HCT116 (cell line): ENCODE measurements at regions not wholly inside any gene's neighbourhood (a gene's known extent, or its start where the extent isn't known, plus 50 kb on each side); places are given as distances from the start of the nearest gene placed in this dataset.

Experiments
- ATAC-seq: fragments of 200-7000 bp; cut with Tn5 transposase; 2 replicates; pipeline ENCODE4 v1.9.1; 2020; ENCODE audit warnings: mild to moderate bottlenecking, moderate library complexity
- BruUV-seq: library from RNA; stranded (reverse); fragments of 400-500 nt; replicated peaks from 2 replicates; lab custom pipeline; 2021; lab: Mats Ljungman, UMichigan
- CTCF ChIA-PET: fragments of 300-600 bp; sonication (Branson Sonifier 250); formaldehyde crosslinking; loops from one replicate; lab custom pipeline; 2021; ENCODE audit warnings: antibody characterized with exemption; lab: Charles Lee
- POLR2A ChIA-PET: fragments of 300-600, 350-600 bp; sonication (Branson Sonifier 250); formaldehyde crosslinking; loops from one replicate; lab custom pipeline; 2021; ENCODE audit warnings: antibody characterized with exemption; lab: Charles Lee
- RAD21 ChIA-PET, 2 experiments: fragments of 300-600 bp; sonication (Branson Sonifier 250); formaldehyde crosslinking; loops; one replicate each; lab custom pipeline; 2023; ENCODE audit warnings: low total read pairs in 2 of 2; ENCODE audit not compliant: uncharacterized antibody in 2 of 2, unreplicated experiment in 2 of 2, low non-redundant PET in 1 of 2; lab: Charles Lee
- DNase-seq: peaks from one replicate; pipeline ENCODE4 v3.0.0-alpha.2; 2010; ENCODE audit warnings: low read depth, low spot score
- H2AFZ ChIP-seq: fragments of 200-600 bp; shearing (Covaris generic), sonication (generic); 2 replicates; pipeline ENCODE4 v1.6.1; 2017; ENCODE audit warnings: low read depth, mixed run types, mixed read lengths, antibody characterized with exemption, low read length; ENCODE audit not compliant: poor library complexity, severe bottlenecking
- H3K27ac ChIP-seq: 2 replicates; pipeline ENCODE4 v1.5.1; 2012; ENCODE audit warnings: low read depth, low read length
- H3K27me3 ChIP-seq: fragments of 200-600 bp; sonication (generic); 2 replicates; pipeline ENCODE4 v1.6.1; 2016; ENCODE audit warnings: mixed run types, low read length, mixed read lengths; ENCODE audit not compliant: insufficient read depth
- H3K36me3 ChIP-seq, 2 experiments: fragments of 200-500 bp in 1 of 2; fragments of 200-600 bp in 1 of 2; sonication (Bioruptor generic) in 1 of 2; sonication (generic) in 1 of 2; 2 replicates each; pipeline versions ENCODE4 v1.5.1 to v1.6.1; 2014 to 2016; ENCODE audit warnings: low read length in 2 of 2, inconsistent platforms in 1 of 2, mixed read lengths in 1 of 2, mixed run types in 1 of 2; ENCODE audit not compliant: insufficient read depth in 2 of 2, control insufficient read depth in 1 of 2
- H3K4me1 ChIP-seq, 2 experiments: fragments of 200-600 bp in 1 of 2; sonication (generic) in 1 of 2; 2 replicates each; pipeline versions ENCODE4 v1.5.1 to v1.6.1; 2012 to 2017; ENCODE audit warnings: low read length in 2 of 2, inconsistent platforms in 1 of 2, mild to moderate bottlenecking in 1 of 2, mixed read lengths in 1 of 2, mixed run types in 1 of 2, moderate library complexity in 1 of 2; ENCODE audit not compliant: insufficient read depth in 2 of 2, control insufficient read depth in 1 of 2
- H3K4me2 ChIP-seq: fragments of 200-600 bp; sonication (generic); 2 replicates; pipeline ENCODE4 v1.6.1; 2017; ENCODE audit warnings: mixed run types, low read length, mixed read lengths
- H3K4me3 ChIP-seq, 2 experiments: fragments of 200-600 bp in 1 of 2; sonication (generic) in 1 of 2; replicated peaks in 1 of 2; 2 replicates each; pipeline ENCODE4 v1.5.1; 2011 to 2016; ENCODE audit warnings: low read length in 2 of 2, control low read depth in 1 of 2, low read depth in 1 of 2, mild to moderate bottlenecking in 1 of 2, mixed read lengths in 1 of 2, mixed run types in 1 of 2
- H3K79me2 ChIP-seq: fragments of 200-600 bp; sonication (generic); 2 replicates; pipeline ENCODE4 v1.6.1; 2017; ENCODE audit warnings: mild to moderate bottlenecking, mixed run types, low read length, moderate library complexity, mixed read lengths; ENCODE audit not compliant: insufficient read depth
- H3K9ac ChIP-seq: fragments of 200-600 bp; sonication (generic); 2 replicates; pipeline ENCODE4 v1.6.1; 2016; ENCODE audit warnings: low read length, mixed read lengths
- H3K9me2 ChIP-seq: fragments of 200-600 bp; sonication (generic), shearing (Covaris generic); 2 replicates; pipeline ENCODE4 v1.6.1; 2017; ENCODE audit warnings: mixed run types, mild to moderate bottlenecking, moderate library complexity; ENCODE audit not compliant: insufficient read depth
- H3K9me3 ChIP-seq, 2 experiments: fragments of 200-500 bp in 1 of 2; fragments of 200-600 bp in 1 of 2; sonication (Bioruptor generic) in 1 of 2; sonication (generic) in 1 of 2; 2 replicates each; pipeline ENCODE4 v1.6.1; 2014 to 2017; ENCODE audit warnings: low read length in 2 of 2, mixed read lengths in 2 of 2, inconsistent platforms in 1 of 2, low read depth in 1 of 2, mild to moderate bottlenecking in 1 of 2, mixed run types in 1 of 2, moderate library complexity in 1 of 2; ENCODE audit not compliant: control insufficient read depth in 1 of 2, insufficient read depth in 1 of 2
- H4K20me1 ChIP-seq: fragments of 200-600 bp; sonication (generic), shearing (Covaris generic); 2 replicates; pipeline ENCODE4 v1.6.1; 2017; ENCODE audit warnings: mixed run types, mild to moderate bottlenecking, moderate library complexity; ENCODE audit not compliant: insufficient read depth
- ATF3 ChIP-seq: IDR thresholded peaks from 2 replicates; pipeline ENCODE4 v1.6.1; 2012
- EZH2 ChIP-seq: fragments of 200-600 bp; sonication (generic); IDR thresholded peaks from 2 replicates; pipeline ENCODE4 v1.6.1; 2017; ENCODE audit warnings: antibody characterized with exemption, mixed run types
- EZH2phosphoT487 ChIP-seq: fragments of 200-600 bp; IDR thresholded peaks from 2 replicates; pipeline ENCODE4 v1.6.1; 2018; ENCODE audit warnings: antibody characterized with exemption, borderline replicate concordance
- FOSL1 ChIP-seq: IDR thresholded peaks from 2 replicates; pipeline ENCODE4 v1.6.1; 2012; ENCODE audit warnings: low read depth
- JUND ChIP-seq: IDR thresholded peaks from 2 replicates; pipeline ENCODE4 v1.6.1; 2012
- RAD21 ChIP-seq: IDR thresholded peaks from 2 replicates; pipeline ENCODE4 v1.6.1; 2012; ENCODE audit warnings: low read depth, mild to moderate bottlenecking
- REST ChIP-seq: IDR thresholded peaks from 2 replicates; pipeline ENCODE4 v1.6.1; 2012; ENCODE audit warnings: low read depth
- SIN3A ChIP-seq: IDR thresholded peaks from 2 replicates; pipeline ENCODE4 v1.6.1; 2012; ENCODE audit warnings: low read depth
- SRF ChIP-seq: IDR thresholded peaks from 2 replicates; pipeline ENCODE4 v1.6.1; 2012; ENCODE audit warnings: low read depth
- YY1 ChIP-seq: IDR thresholded peaks from 2 replicates; pipeline ENCODE4 v1.6.1; 2011; ENCODE audit warnings: low read length, low read depth, moderate library complexity, mild to moderate bottlenecking; ENCODE audit not compliant: insufficient replicate concordance; ENCODE audit errors: extremely low read depth
- ZBTB33 ChIP-seq: IDR thresholded peaks from 2 replicates; pipeline ENCODE4 v1.6.1; 2011; ENCODE audit warnings: mild to moderate bottlenecking, low read length, moderate library complexity; ENCODE audit not compliant: insufficient replicate concordance; ENCODE audit errors: extremely low read depth
- ZNF274 ChIP-seq: fragments of 200-500 bp; sonication (Bioruptor generic); IDR thresholded peaks from 2 replicates; pipeline ENCODE4 v1.6.1; 2014; ENCODE audit warnings: mild to moderate bottlenecking, low read depth, low read length, inconsistent platforms
- intact Hi-C: fragments of 100-400 bp; cut with micrococcal nuclease; formaldehyde crosslinking; loops from 2 replicates; pipeline ENCODE4 v1.10.0; 2022
- TF ChIP-seq, protein P1 (sequence below), 3 experiments: fragments of 200-600 bp in 1 of 3; sonication (generic) in 1 of 3; IDR thresholded peaks in 2 of 3; conservative IDR thresholded peaks in 1 of 3; 2 replicates each; pipeline ENCODE4 v1.5.1; 2012 to 2017; ENCODE audit warnings: low read depth in 2 of 3, low read length in 2 of 3, antibody characterized with exemption in 1 of 3, borderline replicate concordance in 1 of 3, control low read depth in 1 of 3, mild to moderate bottlenecking in 1 of 3, mixed read lengths in 1 of 3, mixed run types in 1 of 3, moderate library complexity in 1 of 3; ENCODE audit not compliant: insufficient read depth in 1 of 3

DNA sequence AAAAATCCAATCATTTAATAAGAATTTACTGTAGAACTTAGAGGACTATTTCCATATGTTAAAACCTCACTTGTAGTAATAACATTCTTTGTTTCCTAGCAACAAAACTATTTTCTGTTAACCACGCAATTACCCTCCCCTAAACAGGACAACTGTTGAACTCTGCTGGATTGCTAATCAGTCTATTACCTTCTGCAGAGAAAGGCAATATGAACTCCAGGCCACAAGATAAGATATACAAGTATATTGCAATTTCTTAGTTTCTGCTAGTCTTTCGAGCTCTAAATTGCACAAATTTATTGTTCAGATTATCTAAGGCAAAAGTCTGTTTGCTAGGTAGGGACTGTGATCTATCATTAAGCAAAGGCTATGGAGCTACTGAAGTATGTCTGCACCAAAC lies 920.1 kb upstream of the LRRN3 start:
- H3K27me3 ChIP-seq, result no peaks in the 10 kb centered on the region
- no peak overlapping the region for H3K9ac ChIP-seq
- H3K36me3 ChIP-seq, result no peaks in the 10 kb centered on the region
- no peaks in the 10 kb centered on the region for H3K9me2 ChIP-seq
- no peaks in the 10 kb centered on the region for H3K79me2 ChIP-seq
- H4K20me1 ChIP-seq, result no peaks in the 10 kb centered on the region
- no peaks in the 10 kb centered on the region for H3K9me3 ChIP-seq
- no peak overlapping the region for H3K4me3 ChIP-seq
- no peaks in the 10 kb centered on the region for H3K4me1 ChIP-seq
- no peak overlapping the region for H3K27ac ChIP-seq
- TF ChIP-seq EZH2phosphoT487 (no peak), ATF3 (no peak), JUND (no peak), RAD21 (no peak), REST (no peak), ZNF274 (no peak), ZBTB33 (no peak), EZH2 (no peak), YY1 (no peak), SRF (no peak), FOSL1 (no peak), SIN3A (no peak)
- TF ChIP-seq, protein P1, sequence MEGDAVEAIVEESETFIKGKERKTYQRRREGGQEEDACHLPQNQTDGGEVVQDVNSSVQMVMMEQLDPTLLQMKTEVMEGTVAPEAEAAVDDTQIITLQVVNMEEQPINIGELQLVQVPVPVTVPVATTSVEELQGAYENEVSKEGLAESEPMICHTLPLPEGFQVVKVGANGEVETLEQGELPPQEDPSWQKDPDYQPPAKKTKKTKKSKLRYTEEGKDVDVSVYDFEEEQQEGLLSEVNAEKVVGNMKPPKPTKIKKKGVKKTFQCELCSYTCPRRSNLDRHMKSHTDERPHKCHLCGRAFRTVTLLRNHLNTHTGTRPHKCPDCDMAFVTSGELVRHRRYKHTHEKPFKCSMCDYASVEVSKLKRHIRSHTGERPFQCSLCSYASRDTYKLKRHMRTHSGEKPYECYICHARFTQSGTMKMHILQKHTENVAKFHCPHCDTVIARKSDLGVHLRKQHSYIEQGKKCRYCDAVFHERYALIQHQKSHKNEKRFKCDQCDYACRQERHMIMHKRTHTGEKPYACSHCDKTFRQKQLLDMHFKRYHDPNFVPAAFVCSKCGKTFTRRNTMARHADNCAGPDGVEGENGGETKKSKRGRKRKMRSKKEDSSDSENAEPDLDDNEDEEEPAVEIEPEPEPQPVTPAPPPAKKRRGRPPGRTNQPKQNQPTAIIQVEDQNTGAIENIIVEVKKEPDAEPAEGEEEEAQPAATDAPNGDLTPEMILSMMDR (IDR thresholded peaks at IDR 0.05 in 2 of 3, conservative IDR thresholded peaks at IDR 0.05 in 1 of 3; ENCODE audit: borderline replicate concordance in 1 of 3, insufficient read depth in 1 of 3, low read depth in 2 of 3, low read length in 2 of 3), result no peak
- H3K4me2 ChIP-seq, result no peak overlapping the region
- intact Hi-C loops, result no loop called here
- no TSS peak for BruUV-seq
- DNase-seq (no peak), ATAC-seq (no peak)
- POLR2A ChIA-PET, result no interaction called here
- CTCF ChIA-PET, result no interaction called here
- RAD21 ChIA-PET, result no interaction called here
- H2AFZ ChIP-seq, result no peak overlapping the region
